Ovary (tissue), 7 donors: ENCODE measurements at regions not wholly inside any gene's neighbourhood (a gene's known extent, or its start where the extent isn't known, plus 50 kb on each side); places are given as distances from the start of the nearest gene placed in this dataset.

Experiments
- DNase-seq, 5 donors: peaks; one replicate each; pipeline ENCODE4 v3.0.0-alpha.2; 2019 to 2020
- H3K27ac ChIP-seq, 2 donors: fragments of 200-600 bp; one replicate each; pipeline versions ENCODE4 v1.5.1 to v1.8.0; 2019 to 2022
- H3K27me3 ChIP-seq: fragments of 200-600 bp; one replicate; pipeline ENCODE4 v1.8.0; 2022
- H3K36me3 ChIP-seq: fragments of 200-600 bp; sonication (generic); one replicate; pipeline ENCODE4 v1.5.1; 2019
- H3K4me1 ChIP-seq: one replicate; pipeline ENCODE4 v1.8.1; 2013; ENCODE audit warnings: mild to moderate bottlenecking, moderate library complexity; ENCODE audit not compliant: insufficient read depth
- H3K4me3 ChIP-seq: fragments of 200-600 bp; sonication (generic); one replicate; pipeline ENCODE4 v1.5.1; 2017
- H3K9me3 ChIP-seq, 2 donors: fragments of 200-600 bp in 1 of 2; sonication (generic) in 1 of 2; one replicate each; pipeline versions ENCODE4 v1.5.1 to v1.8.1; 2013 to 2019; ENCODE audit warnings: mild to moderate bottlenecking in 1 of 2, moderate library complexity in 1 of 2
- CTCF ChIP-seq, 3 donors: fragments of 450-650 bp in 2 of 3; fragments of 200-600 bp in 1 of 3; IDR thresholded peaks; one replicate each; pipeline versions ENCODE4 v1.5.1 to v1.8.0; 2016 to 2022; ENCODE audit warnings: antibody characterized with exemption in 3 of 3, mild to moderate bottlenecking in 1 of 3
- EP300 ChIP-seq: sonication (generic); formaldehyde crosslinking; IDR thresholded peaks from one replicate; pipeline ENCODE4 v1.6.1; 2017; ENCODE audit warnings: antibody characterized with exemption
- POLR2A ChIP-seq: fragments of 450-650 bp; IDR thresholded peaks from one replicate; pipeline ENCODE4 v1.6.1; 2017; ENCODE audit warnings: antibody characterized with exemption, mild to moderate bottlenecking, moderate library complexity
- WGBS, 3 donors: extraction: QIAGEN DNeasy Blood & Tissue Kit in 1 of 3; methylation state at CpG; one replicate each; pipeline versions ENCODE4 v1.1.5 to v1.1.7; 2013 to 2017; 5-methylcytosine and 5-hydroxymethylcytosine counted together
- intact Hi-C, 4 donors: fragments of 100-400 bp; cut with DNase I; formaldehyde crosslinking; loops; one replicate each; pipeline versions ENCODE4 v1.11.0 to v1.15.1; 2022 to 2023
- donor health status: DM: no; HTN: no; CAD: no; lungs with moderate emphysema.
- donor health status: DM: no; HTN: no; CAD: no.
- donor health status: Bipolar disorder and iron deficiency.
- donor health status: DM: no; HTN: no; CAD: no.
- donor health status: DM: yes; HTN: yes; CAD: no.

- Histone ChIP-seq H3K27me3 (no peaks in the 10 kb centered on the region), H3K4me1 (no peaks in the 10 kb centered on the region), H3K9me3 (no peaks in the 10 kb centered on the region), H3K27ac (no peak overlapping the region), H3K4me3 (no peak overlapping the region), H3K36me3 (no peaks in the 10 kb centered on the region)
- intact Hi-C loops = no loop called here
- no peak for TF ChIP-seq EP300
- no peak for TF ChIP-seq CTCF (IDR thresholded peaks at IDR 0.05)
- no peak for TF ChIP-seq POLR2A
- WGBS, 3 donors = 73 to 83% (median 76%) methylated on average over 2 of the region's 2 CpGs
- no peak for DNase-seq
Measured at GRCh38 chr9:85260275-85260845, 481.4 kb downstream of the AGTPBP1 start.

GRCh38 chr9:85258823-85259370, 482.9 kb downstream of the AGTPBP1 start:
- TF ChIP-seq EP300 (no peak), CTCF (IDR thresholded peaks at IDR 0.05) (no peak), POLR2A (no peak)
- H3K27me3 ChIP-seq = no peaks in the 10 kb centered on the region
- DNase-seq = no peak
- WGBS, 3 donors = 47 to 53% (median 48%) methylated on average over 10 of the region's 10 CpGs
- H3K27ac ChIP-seq = no peak overlapping the region
- H3K9me3 ChIP-seq = no peaks in the 10 kb centered on the region
- no peaks in the 10 kb centered on the region for H3K4me1 ChIP-seq
- no peak overlapping the region for H3K4me3 ChIP-seq
- no peaks in the 10 kb centered on the region for H3K36me3 ChIP-seq
- intact Hi-C loops = no loop called here

- WGBS, 3 donors = 87 to 96% (median 88%) methylated on average over 7 of the region's 7 CpGs
- intact Hi-C loops = no loop called here
- Histone ChIP-seq H3K27me3 (no peaks in the 10 kb centered on the region), H3K9me3 (no peaks in the 10 kb centered on the region), H3K36me3 (no peaks in the 10 kb centered on the region), H3K4me1 (no peaks in the 10 kb centered on the region), H3K4me3 (no peak overlapping the region), H3K27ac (no peak overlapping the region)
- DNase-seq = no peak
- TF ChIP-seq POLR2A (no peak), CTCF (IDR thresholded peaks at IDR 0.05) (no peak), EP300 (no peak)
Measured at GRCh38 chr9:85258236-85258635, 483.5 kb downstream of the AGTPBP1 start.

- Histone ChIP-seq H3K4me1 (no peaks in the 10 kb centered on the region), H3K27ac (no peak overlapping the region), H3K9me3 (no peaks in the 10 kb centered on the region), H3K4me3 (no peak overlapping the region), H3K27me3 (no peaks in the 10 kb centered on the region), H3K36me3 (no peaks in the 10 kb centered on the region)
- no peak for TF ChIP-seq CTCF (IDR thresholded peaks at IDR 0.05)
- TF ChIP-seq EP300 = no peak
- no peak for TF ChIP-seq POLR2A
- intact Hi-C loops = no loop called here
- WGBS, 3 donors = 88 to 100% (median 91%) methylated on average over 5 of the region's 5 CpGs
- DNase-seq = no peak
Measured at GRCh38 chr9:85249313-85249621, 492.5 kb downstream of the AGTPBP1 start.
